ENCODE measurements at regions not wholly inside any gene's neighbourhood (a gene's known extent, or its start where the extent isn't known, plus 50 kb on each side); places are given as distances from the start of the nearest gene placed in this dataset.
A peak's percentile ranks its signal among the peaks of the same experiment; 100 is the strongest.

- whole genome bisulfite sequencing (ENCODE audit: insufficient coverage), result 77% methylated on average over 7 of the region's 12 CpGs
- H3K36me3 ChIP-seq (ENCODE audit: control insufficient read depth, insufficient read depth, low read length), result no peaks in the 10 kb centered on the region
- no peaks in the 10 kb centered on the region for H3K27me3 ChIP-seq (ENCODE audit: control insufficient read depth, insufficient read depth, low read length)
- H3K4me3 ChIP-seq (ENCODE audit: low read length), result no peak overlapping the region
- H3K27ac ChIP-seq (ENCODE audit: low read length), result no peak overlapping the region
- no peak for DNase-seq
- H3K9me3 ChIP-seq (replicated peaks; ENCODE audit: control insufficient read depth, low read depth, low read length), result no peaks in the 10 kb centered on the region
- peaks cover 36% of the 10 kb centered on the region for H3K4me1 ChIP-seq (ENCODE audit: control insufficient read depth, insufficient read depth, low read length)
These were observed 55.0 kb downstream of the RPL37A start for GRCh38 chr2:216553482-216554240.

DNA sequence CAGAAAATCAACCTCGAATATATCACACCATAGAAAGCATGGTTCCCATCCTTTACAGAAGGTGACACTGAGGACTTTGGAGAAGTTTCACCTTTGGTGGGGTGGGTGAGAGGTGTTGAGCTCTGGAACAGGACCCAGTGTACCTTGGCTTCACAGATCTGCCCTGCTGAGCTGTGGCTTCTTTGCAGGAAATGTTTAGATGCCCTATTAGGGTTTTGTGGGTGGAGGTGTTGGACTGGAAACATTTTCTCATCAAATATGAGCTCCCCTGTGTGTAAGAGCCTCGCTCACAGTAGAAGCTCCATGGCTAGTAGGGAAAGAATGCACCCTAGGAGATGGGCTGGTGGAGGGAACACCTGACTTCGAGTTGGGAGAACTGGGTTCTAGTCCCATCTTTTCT lies 55.6 kb downstream of the RPL37A start:
- WGBS (ENCODE audit: insufficient coverage), result no CpG with 5 or more reads among the region's 3 CpGs
- H3K4me3 ChIP-seq (ENCODE audit: low read length), result no peak overlapping the region
- no peaks in the 10 kb centered on the region for H3K9me3 ChIP-seq (replicated peaks; ENCODE audit: control insufficient read depth, low read depth, low read length)
- H3K4me1 ChIP-seq (ENCODE audit: control insufficient read depth, insufficient read depth, low read length), result peaks cover 33% of the 10 kb centered on the region
- no peaks in the 10 kb centered on the region for H3K27me3 ChIP-seq (ENCODE audit: control insufficient read depth, insufficient read depth, low read length)
- H3K36me3 ChIP-seq (ENCODE audit: control insufficient read depth, insufficient read depth, low read length), result no peaks in the 10 kb centered on the region
- no peak overlapping the region for H3K27ac ChIP-seq (ENCODE audit: low read length)
- DNase-seq, result no peak

DNA sequence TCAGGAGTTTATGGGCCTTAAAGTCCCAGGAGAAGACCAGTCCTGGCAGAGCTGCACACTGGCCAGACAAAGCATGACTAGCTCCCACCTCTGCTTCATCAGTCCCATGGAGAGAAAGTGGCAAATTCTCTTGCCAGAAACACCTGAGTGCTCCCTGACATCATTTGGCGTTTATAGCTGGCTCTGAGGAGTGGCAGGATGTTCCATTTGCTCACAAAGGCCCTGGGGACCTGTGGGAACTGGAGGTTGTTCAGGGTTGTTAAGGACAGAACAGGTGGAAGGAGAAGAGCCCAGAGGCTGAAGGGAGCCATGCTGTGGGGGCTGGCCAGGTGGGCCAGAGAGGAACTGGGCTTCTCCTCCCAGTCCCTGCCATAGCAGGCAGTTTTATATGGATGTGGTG lies 56.1 kb downstream of the RPL37A start:
- DNase-seq, result no peak
- no peak overlapping the region for H3K27ac ChIP-seq (ENCODE audit: low read length)
- no peaks in the 10 kb centered on the region for H3K9me3 ChIP-seq (replicated peaks; ENCODE audit: control insufficient read depth, low read depth, low read length)
- H3K36me3 ChIP-seq (ENCODE audit: control insufficient read depth, insufficient read depth, low read length), result no peaks in the 10 kb centered on the region
- H3K27me3 ChIP-seq (ENCODE audit: control insufficient read depth, insufficient read depth, low read length), result no peaks in the 10 kb centered on the region
- WGBS (ENCODE audit: insufficient coverage), result 44% methylated on average over 1 of the region's 1 CpG
- H3K4me1 ChIP-seq (ENCODE audit: control insufficient read depth, insufficient read depth, low read length), result peaks cover 33% of the 10 kb centered on the region
- no peak overlapping the region for H3K4me3 ChIP-seq (ENCODE audit: low read length)

DNA sequence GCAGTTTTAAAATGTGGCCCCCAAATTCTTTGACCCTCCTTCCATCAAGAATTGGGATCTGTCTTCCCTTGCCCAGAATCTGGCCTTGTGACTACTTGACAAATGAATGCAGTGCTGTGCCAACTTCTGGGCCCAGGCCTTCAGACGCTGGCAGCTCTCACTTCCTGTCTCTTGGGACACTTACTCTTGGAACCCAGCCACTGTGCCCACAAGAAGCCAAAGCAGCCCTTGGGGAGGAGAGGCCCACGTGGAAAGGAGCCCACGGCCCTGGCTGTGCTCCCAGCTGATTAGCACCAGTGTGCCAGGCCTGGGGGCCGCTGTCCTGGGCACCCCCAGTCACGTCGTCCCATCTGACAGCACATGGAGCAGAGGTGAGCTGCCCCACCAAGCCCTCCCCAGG lies 56.6 kb downstream of the RPL37A start:
- H3K27ac ChIP-seq (ENCODE audit: low read length), result peak overlapping the region; percentile 36
- H3K4me1 ChIP-seq (ENCODE audit: control insufficient read depth, insufficient read depth, low read length), result peaks cover 33% of the 10 kb centered on the region
- no peak overlapping the region for H3K4me3 ChIP-seq (ENCODE audit: low read length)
- H3K9me3 ChIP-seq (replicated peaks; ENCODE audit: control insufficient read depth, low read depth, low read length), result no peaks in the 10 kb centered on the region
- H3K27me3 ChIP-seq (ENCODE audit: control insufficient read depth, insufficient read depth, low read length), result no peaks in the 10 kb centered on the region
- H3K36me3 ChIP-seq (ENCODE audit: control insufficient read depth, insufficient read depth, low read length), result no peaks in the 10 kb centered on the region
- DNase-seq, result peak; percentile 51
- WGBS (ENCODE audit: insufficient coverage), result 64% methylated on average over 5 of the region's 6 CpGs

DNA sequence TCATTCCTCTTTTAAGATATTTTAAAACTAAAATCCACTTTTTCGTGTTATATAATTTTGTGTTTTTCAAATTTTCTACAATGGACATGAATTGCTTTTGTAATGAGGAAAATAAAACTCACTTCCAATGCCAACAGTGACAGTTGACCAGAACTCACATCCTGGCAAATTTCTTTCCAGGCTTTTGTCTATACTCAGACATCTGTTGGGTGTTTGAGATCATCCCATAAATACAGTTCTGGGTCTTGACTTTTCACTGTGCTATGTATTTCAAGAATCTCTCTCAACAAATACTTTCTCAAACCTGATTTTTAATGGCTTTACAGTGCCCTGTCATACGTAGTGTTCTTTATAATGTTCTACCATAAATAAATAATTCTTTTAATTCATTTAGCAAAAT lies 57.6 kb downstream of the RPL37A start:
- no peak for DNase-seq
- WGBS (ENCODE audit: insufficient coverage), result no CpG with 5 or more reads among the region's 2 CpGs
- no peak overlapping the region for H3K4me3 ChIP-seq (ENCODE audit: low read length)
- H3K4me1 ChIP-seq (ENCODE audit: control insufficient read depth, insufficient read depth, low read length), result peaks cover 38% of the 10 kb centered on the region
- H3K36me3 ChIP-seq (ENCODE audit: control insufficient read depth, insufficient read depth, low read length), result no peaks in the 10 kb centered on the region
- H3K9me3 ChIP-seq (replicated peaks; ENCODE audit: control insufficient read depth, low read depth, low read length), result no peaks in the 10 kb centered on the region
- H3K27me3 ChIP-seq (ENCODE audit: control insufficient read depth, insufficient read depth, low read length), result no peaks in the 10 kb centered on the region
- no peak overlapping the region for H3K27ac ChIP-seq (ENCODE audit: low read length)

- DNase-seq, result no peak
- H3K4me1 ChIP-seq (ENCODE audit: control insufficient read depth, insufficient read depth, low read length), result peaks cover 36% of the 10 kb centered on the region
- no peaks in the 10 kb centered on the region for H3K27me3 ChIP-seq (ENCODE audit: control insufficient read depth, insufficient read depth, low read length)
- 56% methylated on average over 7 of the region's 7 CpGs for WGBS (ENCODE audit: insufficient coverage)
- H3K4me3 ChIP-seq (ENCODE audit: low read length), result no peak overlapping the region
- H3K27ac ChIP-seq (ENCODE audit: low read length), result no peak overlapping the region
- H3K36me3 ChIP-seq (ENCODE audit: control insufficient read depth, insufficient read depth, low read length), result no peaks in the 10 kb centered on the region
- no peaks in the 10 kb centered on the region for H3K9me3 ChIP-seq (replicated peaks; ENCODE audit: control insufficient read depth, low read depth, low read length)
These were observed 58.8 kb downstream of the RPL37A start for GRCh38 chr2:216557413-216557812.

- no peak for DNase-seq
- H3K4me1 ChIP-seq (ENCODE audit: control insufficient read depth, insufficient read depth, low read length), result peaks cover 40% of the 10 kb centered on the region
- H3K27me3 ChIP-seq (ENCODE audit: control insufficient read depth, insufficient read depth, low read length), result no peaks in the 10 kb centered on the region
- H3K27ac ChIP-seq (ENCODE audit: low read length), result no peak overlapping the region
- no peak overlapping the region for H3K4me3 ChIP-seq (ENCODE audit: low read length)
- H3K9me3 ChIP-seq (replicated peaks; ENCODE audit: control insufficient read depth, low read depth, low read length), result no peaks in the 10 kb centered on the region
- no peaks in the 10 kb centered on the region for H3K36me3 ChIP-seq (ENCODE audit: control insufficient read depth, insufficient read depth, low read length)
- no CpG with 5 or more reads among the region's 1 CpG for WGBS (ENCODE audit: insufficient coverage)
These were observed 59.2 kb downstream of the RPL37A start for GRCh38 chr2:216557820-216558219.

- H3K4me1 ChIP-seq (ENCODE audit: control insufficient read depth, insufficient read depth, low read length), result peaks cover 42% of the 10 kb centered on the region
- H3K27ac ChIP-seq (ENCODE audit: low read length), result no peak overlapping the region
- no CpG with 5 or more reads among the region's 3 CpGs for WGBS (ENCODE audit: insufficient coverage)
- no peaks in the 10 kb centered on the region for H3K9me3 ChIP-seq (replicated peaks; ENCODE audit: control insufficient read depth, low read depth, low read length)
- no peaks in the 10 kb centered on the region for H3K27me3 ChIP-seq (ENCODE audit: control insufficient read depth, insufficient read depth, low read length)
- H3K36me3 ChIP-seq (ENCODE audit: control insufficient read depth, insufficient read depth, low read length), result no peaks in the 10 kb centered on the region
- no peak overlapping the region for H3K4me3 ChIP-seq (ENCODE audit: low read length)
- DNase-seq, result no peak
These were observed 61.0 kb downstream of the RPL37A start for GRCh38 chr2:216559625-216560156.

- H3K9me3 ChIP-seq (replicated peaks; ENCODE audit: control insufficient read depth, low read depth, low read length), result no peaks in the 10 kb centered on the region
- no peaks in the 10 kb centered on the region for H3K36me3 ChIP-seq (ENCODE audit: control insufficient read depth, insufficient read depth, low read length)
- peak; percentile 93 for DNase-seq
- H3K27ac ChIP-seq (ENCODE audit: low read length), result peak overlapping the region; percentile 71
- no CpG with 5 or more reads among the region's 3 CpGs for WGBS (ENCODE audit: insufficient coverage)
- H3K27me3 ChIP-seq (ENCODE audit: control insufficient read depth, insufficient read depth, low read length), result no peaks in the 10 kb centered on the region
- H3K4me1 ChIP-seq (ENCODE audit: control insufficient read depth, insufficient read depth, low read length), result peaks cover 30% of the 10 kb centered on the region
- H3K4me3 ChIP-seq (ENCODE audit: low read length), result no peak overlapping the region
These were observed 62.2 kb downstream of the RPL37A start for GRCh38 chr2:216560838-216561270.

DNA sequence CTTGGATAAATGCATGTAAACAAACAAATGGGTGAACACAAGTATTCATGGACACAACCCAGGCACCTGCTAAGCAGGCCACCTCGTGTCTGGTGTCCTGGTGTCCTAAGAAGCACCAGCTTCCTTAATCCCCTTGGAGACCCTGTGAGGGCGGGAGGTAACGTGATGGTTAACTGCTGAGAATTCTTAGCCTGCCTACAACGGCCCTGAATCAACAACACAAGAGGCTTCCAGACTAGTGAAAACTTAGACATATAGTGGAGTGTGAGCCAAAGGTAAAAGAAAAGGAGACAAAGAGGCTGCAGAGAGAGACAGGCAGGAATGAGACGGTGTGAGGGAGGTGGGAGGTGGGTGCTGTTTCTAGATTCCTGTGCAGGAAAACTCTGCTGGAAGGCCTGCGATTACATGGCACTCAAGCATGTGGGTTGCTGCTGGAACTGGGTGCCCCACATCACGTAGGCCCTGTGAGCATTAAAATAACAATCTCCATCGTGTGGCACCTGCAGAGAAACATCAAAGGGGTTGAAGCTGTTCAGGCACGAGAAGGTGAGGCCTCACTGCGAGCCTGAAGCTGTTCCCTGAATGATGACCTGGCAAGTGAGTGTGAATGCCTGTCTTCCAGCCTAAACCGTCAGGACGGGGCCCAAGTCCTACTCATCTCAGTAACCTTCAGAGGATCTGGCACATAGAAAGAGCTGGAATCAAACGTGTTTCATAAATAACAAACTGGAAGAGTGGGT lies 64.2 kb downstream of the RPL37A start:
- WGBS (ENCODE audit: insufficient coverage), result 43% methylated on average over 4 of the region's 13 CpGs
- DNase-seq, result peak; percentile 48
- no peaks in the 10 kb centered on the region for H3K27me3 ChIP-seq (ENCODE audit: control insufficient read depth, insufficient read depth, low read length)
- H3K4me3 ChIP-seq (ENCODE audit: low read length), result no peak overlapping the region
- peaks cover 23% of the 10 kb centered on the region for H3K4me1 ChIP-seq (ENCODE audit: control insufficient read depth, insufficient read depth, low read length)
- H3K27ac ChIP-seq (ENCODE audit: low read length), result no peak overlapping the region
- H3K9me3 ChIP-seq (replicated peaks; ENCODE audit: control insufficient read depth, low read depth, low read length), result no peaks in the 10 kb centered on the region
- no peaks in the 10 kb centered on the region for H3K36me3 ChIP-seq (ENCODE audit: control insufficient read depth, insufficient read depth, low read length)

Data from muscle of leg (tissue), 3 donors.